BJ (cell line): ENCODE measurements at regions not wholly inside any gene's neighbourhood (a gene's known extent, or its start where the extent isn't known, plus 50 kb on each side); places are given as distances from the start of the nearest gene placed in this dataset.

Source experiments
- CTCF ChIA-PET: fragments of 350-600 bp; formaldehyde crosslinking; extraction: SDS; loops from one replicate; lab custom pipeline; 2021; ENCODE audit warnings: antibody characterized with exemption, inconsistent platforms; lab: Yijun Ruan, JAX
- POLR2A ChIA-PET: fragments of 300-600 bp; sonication (Branson Sonifier 250); formaldehyde crosslinking; extraction: SDS; loops from one replicate; lab custom pipeline; 2021; ENCODE audit warnings: antibody characterized with exemption; lab: Charles Lee
- DNase-seq: peaks from one replicate; pipeline ENCODE4 v3.0.0-alpha.2; 2011; ENCODE audit warnings: low read depth
- H3K27me3 ChIP-seq: 2 replicates; pipeline ENCODE4 v1.6.0; 2011; ENCODE audit warnings: low read length; ENCODE audit not compliant: control insufficient read depth, insufficient read depth
- H3K36me3 ChIP-seq: 2 replicates; pipeline ENCODE4 v1.5.1; 2011; ENCODE audit warnings: low read length; ENCODE audit not compliant: control insufficient read depth, insufficient read depth
- H3K4me3 ChIP-seq: 2 replicates; pipeline ENCODE4 v1.5.1; 2011; ENCODE audit warnings: low read depth, mild to moderate bottlenecking, control low read depth, low read length
- TF ChIP-seq, protein P1 (sequence below): IDR thresholded peaks from 2 replicates; pipeline ENCODE4 v1.5.1; 2011; ENCODE audit warnings: low read depth, mild to moderate bottlenecking, control low read depth, inconsistent platforms, low read length, moderate library complexity; ENCODE audit not compliant: insufficient read depth

GRCh38 chr12:73308079-73308478 is 1035.9 kb downstream of the TRHDE start:
- CTCF ChIA-PET = no interaction called here
- Histone ChIP-seq H3K36me3 (no peaks in the 10 kb centered on the region), H3K4me3 (no peak overlapping the region), H3K27me3 (no peaks in the 10 kb centered on the region)
- no peak for DNase-seq
- TF ChIP-seq, protein P1, sequence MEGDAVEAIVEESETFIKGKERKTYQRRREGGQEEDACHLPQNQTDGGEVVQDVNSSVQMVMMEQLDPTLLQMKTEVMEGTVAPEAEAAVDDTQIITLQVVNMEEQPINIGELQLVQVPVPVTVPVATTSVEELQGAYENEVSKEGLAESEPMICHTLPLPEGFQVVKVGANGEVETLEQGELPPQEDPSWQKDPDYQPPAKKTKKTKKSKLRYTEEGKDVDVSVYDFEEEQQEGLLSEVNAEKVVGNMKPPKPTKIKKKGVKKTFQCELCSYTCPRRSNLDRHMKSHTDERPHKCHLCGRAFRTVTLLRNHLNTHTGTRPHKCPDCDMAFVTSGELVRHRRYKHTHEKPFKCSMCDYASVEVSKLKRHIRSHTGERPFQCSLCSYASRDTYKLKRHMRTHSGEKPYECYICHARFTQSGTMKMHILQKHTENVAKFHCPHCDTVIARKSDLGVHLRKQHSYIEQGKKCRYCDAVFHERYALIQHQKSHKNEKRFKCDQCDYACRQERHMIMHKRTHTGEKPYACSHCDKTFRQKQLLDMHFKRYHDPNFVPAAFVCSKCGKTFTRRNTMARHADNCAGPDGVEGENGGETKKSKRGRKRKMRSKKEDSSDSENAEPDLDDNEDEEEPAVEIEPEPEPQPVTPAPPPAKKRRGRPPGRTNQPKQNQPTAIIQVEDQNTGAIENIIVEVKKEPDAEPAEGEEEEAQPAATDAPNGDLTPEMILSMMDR = no peak
- POLR2A ChIA-PET = no interaction called here

DNA sequence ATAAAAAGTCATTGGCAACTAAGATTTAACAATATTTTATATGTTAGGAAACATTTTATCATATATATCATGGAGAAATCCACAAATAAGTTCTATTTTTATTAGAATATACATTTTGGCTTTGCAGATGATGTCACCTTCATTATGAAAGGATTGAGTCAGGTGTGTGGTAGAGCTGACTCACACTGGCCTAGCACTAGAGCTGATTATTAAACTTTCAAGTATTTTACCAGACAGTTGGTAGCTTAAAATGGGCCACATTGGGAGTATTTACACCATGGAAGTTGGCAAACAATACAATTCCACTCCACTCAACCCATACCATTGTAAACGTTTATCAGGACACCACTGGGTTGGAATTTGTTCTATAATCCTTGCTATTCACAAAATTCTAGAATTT is 1036.6 kb downstream of the TRHDE start:
- H3K4me3 ChIP-seq = no peak overlapping the region
- H3K36me3 ChIP-seq = no peaks in the 10 kb centered on the region
- ChIA-PET POLR2A (no interaction called here), CTCF (no interaction called here)
- no peaks in the 10 kb centered on the region for H3K27me3 ChIP-seq
- no peak for DNase-seq
- TF ChIP-seq, protein P1 = no peak

DNA sequence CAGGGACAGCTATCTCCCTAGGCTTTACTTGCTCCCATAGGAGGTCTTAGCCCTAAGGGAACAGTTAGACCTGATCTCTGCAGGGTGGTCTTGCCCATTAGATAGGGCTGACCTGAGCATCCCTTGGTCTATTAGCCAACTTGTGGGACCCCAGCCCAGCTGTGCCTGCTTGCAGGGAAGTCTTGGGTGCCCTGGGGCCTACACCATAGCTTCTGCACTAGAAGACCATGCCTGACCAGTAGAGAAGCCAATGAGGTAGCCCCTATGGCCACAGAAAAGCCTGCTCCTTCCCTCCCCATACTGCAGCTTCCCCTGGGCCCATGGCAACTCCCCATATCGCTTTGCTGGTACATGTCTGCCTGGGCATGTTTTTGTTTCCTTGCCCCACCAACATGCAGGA is 1049.1 kb downstream of the TRHDE start:
- Histone ChIP-seq H3K4me3 (no peak overlapping the region), H3K27me3 (no peaks in the 10 kb centered on the region), H3K36me3 (no peaks in the 10 kb centered on the region)
- TF ChIP-seq, protein P1 = no peak
- ChIA-PET CTCF (no interaction called here), POLR2A (no interaction called here)
- no peak for DNase-seq

DNA sequence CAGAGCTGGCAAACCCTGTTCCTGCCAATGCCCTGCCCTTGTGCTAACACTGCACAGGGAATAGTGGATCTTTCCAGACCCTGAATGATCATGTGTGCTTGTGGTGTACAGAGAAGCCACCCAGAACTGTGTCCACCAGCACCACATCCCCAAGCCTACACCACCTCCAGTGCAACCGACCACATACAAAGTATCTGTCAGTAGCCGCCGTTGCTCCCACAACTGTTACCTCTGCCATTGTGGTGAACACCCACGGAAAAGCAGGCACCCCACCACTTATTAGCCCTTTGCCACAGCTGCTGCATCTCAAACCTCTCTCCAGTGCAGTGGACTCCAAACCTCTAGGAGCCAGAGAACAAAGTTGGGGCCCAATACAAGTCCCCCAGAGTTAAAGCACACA is 1049.6 kb downstream of the TRHDE start:
- ChIA-PET POLR2A (no interaction called here), CTCF (interaction anchor here (0.6 kb wide), 1 partner anchor 1150 kb away, joined by 3 read pairs; no protein-coding TSS in a partner anchor)
- Histone ChIP-seq H3K36me3 (no peaks in the 10 kb centered on the region), H3K27me3 (no peaks in the 10 kb centered on the region), H3K4me3 (no peak overlapping the region)
- TF ChIP-seq, protein P1 = no peak
- no peak for DNase-seq

DNA sequence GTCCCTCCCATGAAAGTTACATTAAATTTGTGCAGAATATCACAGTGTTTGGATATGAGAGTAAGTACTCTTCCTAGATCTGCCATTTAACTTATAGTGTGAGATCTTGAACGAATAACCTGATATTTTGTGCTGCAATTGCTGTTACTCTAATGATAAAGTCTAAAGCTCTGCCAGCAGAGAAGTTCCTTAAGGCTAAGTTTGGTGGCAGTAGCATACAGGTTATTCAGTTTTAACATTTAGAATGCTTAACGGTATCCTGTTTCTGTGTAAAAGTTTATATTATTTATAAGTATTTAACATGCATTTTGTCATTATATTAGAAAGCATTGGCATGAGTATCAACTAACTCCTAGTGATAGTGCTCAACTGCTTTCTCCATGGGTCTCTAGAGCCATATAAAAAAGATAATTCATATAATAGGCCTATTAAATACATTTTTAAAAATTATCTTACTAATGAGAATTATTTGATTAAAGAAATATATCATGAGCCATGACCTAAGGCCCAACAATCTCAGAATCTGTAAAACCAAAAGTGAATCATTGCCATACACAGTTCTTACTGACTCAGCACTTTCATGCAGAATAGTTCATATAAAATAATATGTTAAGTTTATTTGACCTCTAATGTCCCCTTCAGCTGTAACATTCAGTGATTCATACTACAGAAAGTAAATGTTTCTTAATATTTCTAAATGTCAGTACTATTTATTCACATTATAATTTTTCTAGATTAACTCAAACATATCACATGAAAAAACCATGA is 1058.6 kb downstream of the TRHDE start:
- no peak for DNase-seq
- no peaks in the 10 kb centered on the region for H3K36me3 ChIP-seq
- POLR2A ChIA-PET = no interaction called here
- CTCF ChIA-PET = no interaction called here
- no peak overlapping the region for H3K4me3 ChIP-seq
- TF ChIP-seq, protein P1 = no peak
- H3K27me3 ChIP-seq = no peaks in the 10 kb centered on the region
